Esophagus muscularis mucosa (tissue), 4 donors: ENCODE measurements at regions not wholly inside any gene's neighbourhood (a gene's known extent, or its start where the extent isn't known, plus 50 kb on each side); places are given as distances from the start of the nearest gene placed in this dataset.

ENCODE experiments used
- DNase-seq: peaks from one replicate; pipeline ENCODE4 v3.0.0-alpha.2; 2017; ENCODE audit errors: extremely low spot score
- H3K27ac ChIP-seq, 4 donors: fragments of 200-600 bp; sonication (generic); replicated peaks in 1 of 4; 1 replicate in 3 of 4; 2 replicates in 1 of 4; pipeline ENCODE4 v1.5.1; 2016 to 2019; ENCODE audit warnings: mild to moderate bottlenecking in 1 of 4
- H3K27me3 ChIP-seq, 4 donors: fragments of 200-600 bp; sonication (generic); one replicate each; pipeline versions ENCODE4 v1.5.1 to v1.6.0; 2016 to 2019
- H3K36me3 ChIP-seq, 4 donors: fragments of 200-600 bp; sonication (generic); one replicate each; pipeline ENCODE4 v1.5.1; 2016 to 2019
- H3K4me1 ChIP-seq, 4 donors: fragments of 200-600 bp; sonication (generic); one replicate each; pipeline ENCODE4 v1.5.1; 2016 to 2019
- H3K4me3 ChIP-seq, 4 donors: fragments of 200-600 bp; sonication (generic); 1 replicate in 2 of 4; 2 replicates in 2 of 4; pipeline ENCODE4 v1.5.1; 2016 to 2019; ENCODE audit warnings: mild to moderate bottlenecking in 4 of 4, moderate library complexity in 1 of 4
- H3K9me3 ChIP-seq, 4 donors: fragments of 200-600 bp; sonication (generic); 1 replicate in 3 of 4; 2 replicates in 1 of 4; pipeline ENCODE4 v1.5.1; 2016 to 2019
- EP300 ChIP-seq: sonication (generic); formaldehyde crosslinking; IDR thresholded peaks from one replicate; pipeline ENCODE4 v1.6.1; 2017; ENCODE audit warnings: antibody characterized with exemption
- POLR2A ChIP-seq: fragments of 450-650 bp; IDR thresholded peaks from one replicate; pipeline ENCODE4 v1.6.1; 2017; ENCODE audit warnings: antibody characterized with exemption, moderate library complexity, mild to moderate bottlenecking, low read depth
- POLR2AphosphoS5 ChIP-seq, 2 donors: sonication (generic); formaldehyde crosslinking; IDR thresholded peaks; one replicate each; pipeline ENCODE4 v1.6.1; 2017; ENCODE audit warnings: antibody characterized with exemption in 2 of 2
- WGBS: methylation state at CpG from one replicate; pipeline ENCODE4 v1.1.5; 2018; 5-methylcytosine and 5-hydroxymethylcytosine counted together
- intact Hi-C: fragments of 100-400 bp; cut with DNase I; formaldehyde crosslinking; loops from one replicate; pipeline ENCODE4 v1.15.1; 2023
- TF ChIP-seq, protein P1 (sequence below), 3 experiments: fragments of 200-600 bp in 2 of 3; fragments of 450-650 bp in 1 of 3; sonication (generic) in 2 of 3; IDR thresholded peaks; one replicate each; pipeline ENCODE4 v1.5.1; 2017 to 2019; ENCODE audit warnings: antibody characterized with exemption in 3 of 3, mild to moderate bottlenecking in 2 of 3, moderate library complexity in 1 of 3

DNA sequence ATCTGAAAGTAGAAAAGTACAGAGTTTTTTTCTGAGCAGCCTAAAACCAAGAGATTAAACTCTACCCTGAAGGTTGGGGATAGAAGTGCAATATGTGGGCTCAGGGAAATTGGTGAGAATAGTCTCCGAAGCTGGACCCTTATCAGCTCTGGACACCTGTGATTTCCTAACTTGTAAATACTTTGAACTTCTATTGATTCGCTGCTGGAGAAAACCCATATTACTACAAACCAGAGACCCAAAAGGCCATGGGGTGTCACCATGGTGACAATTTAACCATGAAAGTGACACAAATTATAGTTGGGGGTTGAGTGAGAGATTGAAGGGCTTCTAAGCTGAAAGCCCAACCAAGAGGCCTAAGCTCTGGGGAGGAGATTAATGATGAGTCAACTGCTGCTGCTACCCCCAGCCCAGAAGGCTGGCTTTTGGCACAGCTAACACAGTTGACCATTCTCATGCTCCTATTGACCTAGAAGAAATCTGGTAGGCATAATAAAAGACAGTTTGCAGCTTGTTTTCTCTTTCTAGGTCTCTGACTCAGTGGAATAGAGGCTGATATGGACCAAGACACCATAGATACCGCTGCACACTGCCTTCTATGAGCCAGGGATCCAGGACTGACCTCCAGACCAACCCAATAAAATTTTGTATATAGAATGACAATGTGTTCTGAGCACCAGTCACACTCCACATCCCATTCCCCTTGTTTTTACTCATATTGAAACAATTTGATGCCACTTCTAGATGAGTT lies 131.9 kb upstream of the FNDC3A start:
- Histone ChIP-seq H3K9me3 (no peaks in the 10 kb centered on the region), H3K4me3 (no peak overlapping the region), H3K27me3 (no peaks in the 10 kb centered on the region), H3K4me1 (no peaks in the 10 kb centered on the region), H3K36me3 (no peaks in the 10 kb centered on the region), H3K27ac (no peak overlapping the region)
- intact Hi-C loops = no loop called here
- 76% methylated on average over 3 of the region's 3 CpGs for WGBS
- DNase-seq = peak; percentile 70
- TF ChIP-seq POLR2A (no peak), POLR2AphosphoS5 (IDR thresholded peaks at IDR 0.05) (no peak), EP300 (no peak)
- TF ChIP-seq, protein P1, sequence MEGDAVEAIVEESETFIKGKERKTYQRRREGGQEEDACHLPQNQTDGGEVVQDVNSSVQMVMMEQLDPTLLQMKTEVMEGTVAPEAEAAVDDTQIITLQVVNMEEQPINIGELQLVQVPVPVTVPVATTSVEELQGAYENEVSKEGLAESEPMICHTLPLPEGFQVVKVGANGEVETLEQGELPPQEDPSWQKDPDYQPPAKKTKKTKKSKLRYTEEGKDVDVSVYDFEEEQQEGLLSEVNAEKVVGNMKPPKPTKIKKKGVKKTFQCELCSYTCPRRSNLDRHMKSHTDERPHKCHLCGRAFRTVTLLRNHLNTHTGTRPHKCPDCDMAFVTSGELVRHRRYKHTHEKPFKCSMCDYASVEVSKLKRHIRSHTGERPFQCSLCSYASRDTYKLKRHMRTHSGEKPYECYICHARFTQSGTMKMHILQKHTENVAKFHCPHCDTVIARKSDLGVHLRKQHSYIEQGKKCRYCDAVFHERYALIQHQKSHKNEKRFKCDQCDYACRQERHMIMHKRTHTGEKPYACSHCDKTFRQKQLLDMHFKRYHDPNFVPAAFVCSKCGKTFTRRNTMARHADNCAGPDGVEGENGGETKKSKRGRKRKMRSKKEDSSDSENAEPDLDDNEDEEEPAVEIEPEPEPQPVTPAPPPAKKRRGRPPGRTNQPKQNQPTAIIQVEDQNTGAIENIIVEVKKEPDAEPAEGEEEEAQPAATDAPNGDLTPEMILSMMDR (IDR thresholded peaks at IDR 0.05) = no peak

DNA sequence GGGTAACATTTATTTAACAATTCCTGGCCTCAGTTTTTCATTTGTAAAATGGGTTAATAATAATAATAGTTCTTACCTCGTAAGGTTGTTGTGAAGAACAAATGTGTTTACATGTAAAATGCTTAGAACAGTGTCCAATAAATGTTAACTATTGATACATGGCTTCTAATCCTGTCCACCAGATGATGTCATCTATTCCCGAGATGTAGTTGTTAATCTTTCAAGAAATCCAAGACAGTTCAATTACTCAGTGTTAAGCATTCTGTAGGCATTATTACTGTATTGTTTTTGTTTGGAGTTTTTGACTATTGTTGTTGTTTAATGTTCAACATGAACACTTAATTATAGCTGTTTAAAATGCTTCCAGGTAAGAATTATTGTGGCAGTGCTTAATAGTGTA lies 131.0 kb upstream of the FNDC3A start:
- Histone ChIP-seq H3K4me1 (no peaks in the 10 kb centered on the region), H3K4me3 (no peak overlapping the region), H3K27me3 (no peaks in the 10 kb centered on the region), H3K9me3 (no peaks in the 10 kb centered on the region), H3K36me3 (no peaks in the 10 kb centered on the region), H3K27ac (no peak overlapping the region)
- intact Hi-C loops = no loop called here
- WGBS = 85% methylated on average over 2 of the region's 2 CpGs
- no peak for TF ChIP-seq EP300
- TF ChIP-seq, protein P1 (IDR thresholded peaks at IDR 0.05) = no peak
- no peak for TF ChIP-seq POLR2A
- no peak for TF ChIP-seq POLR2AphosphoS5 (IDR thresholded peaks at IDR 0.05)
- no peak for DNase-seq

DNA sequence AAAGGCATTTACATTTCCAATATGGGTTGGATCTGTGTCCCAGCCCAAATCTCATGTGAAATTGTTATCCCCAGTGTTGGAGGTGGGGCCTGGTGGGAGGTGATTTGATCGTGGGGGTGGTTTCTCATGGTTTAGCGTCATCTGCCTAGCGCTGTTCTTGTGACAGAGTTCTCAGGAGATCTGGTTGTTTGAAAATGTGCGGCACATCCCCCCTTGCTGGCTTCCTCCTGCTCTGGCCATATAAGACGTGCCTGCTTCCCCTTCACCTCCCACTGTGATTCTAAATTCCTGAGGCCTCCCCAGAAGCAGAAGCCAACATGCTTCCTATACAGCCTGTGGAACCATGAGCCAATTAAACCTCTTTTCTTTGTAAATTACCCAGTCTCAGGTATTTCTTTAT lies 126.2 kb upstream of the FNDC3A start:
- Histone ChIP-seq H3K9me3 (no peaks in the 10 kb centered on the region), H3K27ac (no peak overlapping the region), H3K27me3 (no peaks in the 10 kb centered on the region), H3K36me3 (no peaks in the 10 kb centered on the region), H3K4me3 (no peak overlapping the region), H3K4me1 (no peaks in the 10 kb centered on the region)
- intact Hi-C loops = no loop called here
- TF ChIP-seq, protein P1 (IDR thresholded peaks at IDR 0.05) = no peak
- TF ChIP-seq POLR2AphosphoS5 (IDR thresholded peaks at IDR 0.05) (no peak), EP300 (no peak), POLR2A (no peak)
- peak; percentile 53 for DNase-seq
- 69% methylated on average over 5 of the region's 5 CpGs for WGBS

DNA sequence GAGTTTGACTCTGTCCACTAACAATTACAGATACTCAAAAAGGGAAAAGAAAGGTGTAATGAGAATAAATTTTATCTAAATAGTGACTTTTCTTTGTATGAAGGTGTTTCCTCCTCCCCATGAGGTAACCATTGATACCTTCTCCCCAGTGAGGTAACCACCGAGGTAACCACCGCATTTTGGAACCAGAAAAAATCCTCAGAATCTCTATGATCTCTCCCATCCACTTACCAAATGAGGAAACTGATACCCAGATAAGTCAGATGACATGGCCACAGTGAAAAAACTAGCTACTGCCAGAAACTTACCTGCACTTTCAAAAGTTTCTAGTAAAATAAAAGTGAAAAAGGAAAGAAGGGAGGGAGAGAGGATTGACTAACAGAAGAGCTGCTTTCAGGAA lies 124.0 kb upstream of the FNDC3A start:
- H3K36me3 ChIP-seq = no peaks in the 10 kb centered on the region
- H3K27me3 ChIP-seq = no peaks in the 10 kb centered on the region
- H3K4me1 ChIP-seq = no peaks in the 10 kb centered on the region
- DNase-seq = peak; percentile 21
- TF ChIP-seq, protein P1 (IDR thresholded peaks at IDR 0.05) = no peak
- TF ChIP-seq POLR2A = no peak
- no peak for TF ChIP-seq EP300
- no peak for TF ChIP-seq POLR2AphosphoS5 (IDR thresholded peaks at IDR 0.05)
- 93% methylated on average over 2 of the region's 2 CpGs for WGBS
- H3K27ac ChIP-seq = no peak overlapping the region
- intact Hi-C loops = no loop called here
- no peaks in the 10 kb centered on the region for H3K9me3 ChIP-seq
- H3K4me3 ChIP-seq = no peak overlapping the region
